ENCODE measurements at regions not wholly inside any gene's neighbourhood (a gene's known extent, or its start where the extent isn't known, plus 50 kb on each side); places are given as distances from the start of the nearest gene placed in this dataset.

DNA sequence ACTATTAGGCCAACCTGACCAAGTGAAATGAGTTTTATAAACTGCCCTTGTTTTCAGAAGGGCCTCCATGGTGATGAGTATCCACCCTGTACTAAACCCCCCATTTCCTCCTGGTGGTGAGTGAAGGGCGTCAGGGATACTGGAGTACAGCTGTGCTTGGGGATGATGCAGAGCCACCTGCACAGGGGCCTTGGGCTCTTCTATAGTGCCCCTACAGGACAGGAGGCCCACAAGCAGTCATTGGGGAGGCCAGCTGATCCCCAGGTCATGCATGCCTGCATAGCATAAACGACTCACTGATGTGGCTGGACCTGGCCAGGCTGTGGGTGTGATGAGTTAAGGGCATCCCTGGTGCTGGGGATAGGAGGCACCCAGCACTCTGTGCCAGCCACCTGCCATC, 114.1 kb upstream of the CELF2 start:
- TF ChIP-seq, protein P1, sequence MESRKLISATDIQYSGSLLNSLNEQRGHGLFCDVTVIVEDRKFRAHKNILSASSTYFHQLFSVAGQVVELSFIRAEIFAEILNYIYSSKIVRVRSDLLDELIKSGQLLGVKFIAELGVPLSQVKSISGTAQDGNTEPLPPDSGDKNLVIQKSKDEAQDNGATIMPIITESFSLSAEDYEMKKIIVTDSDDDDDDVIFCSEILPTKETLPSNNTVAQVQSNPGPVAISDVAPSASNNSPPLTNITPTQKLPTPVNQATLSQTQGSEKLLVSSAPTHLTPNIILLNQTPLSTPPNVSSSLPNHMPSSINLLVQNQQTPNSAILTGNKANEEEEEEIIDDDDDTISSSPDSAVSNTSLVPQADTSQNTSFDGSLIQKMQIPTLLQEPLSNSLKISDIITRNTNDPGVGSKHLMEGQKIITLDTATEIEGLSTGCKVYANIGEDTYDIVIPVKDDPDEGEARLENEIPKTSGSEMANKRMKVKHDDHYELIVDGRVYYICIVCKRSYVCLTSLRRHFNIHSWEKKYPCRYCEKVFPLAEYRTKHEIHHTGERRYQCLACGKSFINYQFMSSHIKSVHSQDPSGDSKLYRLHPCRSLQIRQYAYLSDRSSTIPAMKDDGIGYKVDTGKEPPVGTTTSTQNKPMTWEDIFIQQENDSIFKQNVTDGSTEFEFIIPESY (IDR thresholded peaks at IDR 0.05), result no peak
- TF ChIP-seq, protein P2, sequence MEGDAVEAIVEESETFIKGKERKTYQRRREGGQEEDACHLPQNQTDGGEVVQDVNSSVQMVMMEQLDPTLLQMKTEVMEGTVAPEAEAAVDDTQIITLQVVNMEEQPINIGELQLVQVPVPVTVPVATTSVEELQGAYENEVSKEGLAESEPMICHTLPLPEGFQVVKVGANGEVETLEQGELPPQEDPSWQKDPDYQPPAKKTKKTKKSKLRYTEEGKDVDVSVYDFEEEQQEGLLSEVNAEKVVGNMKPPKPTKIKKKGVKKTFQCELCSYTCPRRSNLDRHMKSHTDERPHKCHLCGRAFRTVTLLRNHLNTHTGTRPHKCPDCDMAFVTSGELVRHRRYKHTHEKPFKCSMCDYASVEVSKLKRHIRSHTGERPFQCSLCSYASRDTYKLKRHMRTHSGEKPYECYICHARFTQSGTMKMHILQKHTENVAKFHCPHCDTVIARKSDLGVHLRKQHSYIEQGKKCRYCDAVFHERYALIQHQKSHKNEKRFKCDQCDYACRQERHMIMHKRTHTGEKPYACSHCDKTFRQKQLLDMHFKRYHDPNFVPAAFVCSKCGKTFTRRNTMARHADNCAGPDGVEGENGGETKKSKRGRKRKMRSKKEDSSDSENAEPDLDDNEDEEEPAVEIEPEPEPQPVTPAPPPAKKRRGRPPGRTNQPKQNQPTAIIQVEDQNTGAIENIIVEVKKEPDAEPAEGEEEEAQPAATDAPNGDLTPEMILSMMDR (IDR thresholded peaks at IDR 0.05; ENCODE audit: low read depth, low read length, missing input control), result no peak
- TF ChIP-seq HNF4G (IDR thresholded peaks at IDR 0.05) (no peak), SP1 (IDR thresholded peaks at IDR 0.05) (no peak), HNF4A (conservative IDR thresholded peaks at IDR 0.05) (no peak), YY1 (IDR thresholded peaks at IDR 0.05) (no peak), JUND (IDR thresholded peaks at IDR 0.05) (no peak), RXRA (IDR thresholded peaks at IDR 0.05) (no peak), FOXA1 (IDR thresholded peaks at IDR 0.05) (no peak), EGR1 (IDR thresholded peaks at IDR 0.05; ENCODE audit: low read depth in 2 of 2) (no peak)
